GM21717 (cell line): ENCODE measurements at regions not wholly inside any gene's neighbourhood (a gene's known extent, or its start where the extent isn't known, plus 50 kb on each side); places are given as distances from the start of the nearest gene placed in this dataset.

Experiments used
- ATAC-seq: cut with Tn5 transposase; IDR thresholded peaks from one replicate; pipeline ENCODE4 v1.9.1; 2021; ENCODE audit warnings: mild to moderate bottlenecking, moderate library complexity; ENCODE audit not compliant: unreplicated experiment

DNA sequence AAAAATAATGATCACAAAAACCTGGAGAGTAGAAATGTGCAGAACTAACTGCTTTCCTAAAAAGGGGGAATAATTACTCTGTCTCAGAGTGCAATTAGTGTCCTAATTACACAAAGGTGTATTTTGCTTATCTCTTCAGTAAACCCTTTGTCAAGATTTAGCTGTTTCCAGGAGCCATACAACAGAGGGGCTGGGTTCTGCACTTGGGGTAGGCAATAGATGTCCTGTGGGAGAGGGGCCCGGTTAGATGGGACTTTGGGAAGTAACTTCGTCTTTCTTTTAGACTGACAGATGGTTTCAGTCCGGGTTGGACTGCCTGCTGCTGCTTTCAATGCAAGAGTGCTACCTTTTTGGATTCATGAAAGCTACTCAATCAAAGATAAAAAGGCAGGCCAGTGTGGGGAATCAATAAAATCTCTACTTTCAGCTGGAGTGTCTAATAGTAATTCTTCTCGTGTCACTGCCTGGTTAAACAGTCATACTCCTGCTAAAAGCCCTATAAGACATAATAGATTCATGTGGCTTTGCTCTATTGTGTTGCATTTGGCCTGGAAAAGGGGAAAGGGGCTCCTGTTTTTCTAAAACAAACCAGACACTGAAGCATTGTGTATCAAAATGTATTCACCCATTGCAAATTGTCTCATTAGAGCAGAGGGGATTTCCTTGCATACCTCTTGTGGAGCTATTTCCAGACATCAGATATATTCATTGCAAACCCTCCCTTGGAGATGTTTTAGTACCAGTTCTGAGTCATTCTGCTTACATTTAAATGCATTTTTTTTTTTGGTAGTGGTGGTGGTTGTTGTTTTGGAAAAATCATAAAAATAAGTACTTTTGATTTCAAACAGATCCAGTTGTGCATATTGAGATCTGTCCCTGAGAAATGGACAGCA lies 83.3 kb upstream of the PCDH8 start:
- ATAC-seq, result no peak

- no peak for ATAC-seq
Measured at GRCh38 chr13:52931131-52931530, 82.7 kb upstream of the PCDH8 start.

- no peak for ATAC-seq
Measured at GRCh38 chr13:52929846-52930245, 81.4 kb upstream of the PCDH8 start.

- no peak for ATAC-seq
Measured at GRCh38 chr13:52926971-52927370, 78.5 kb upstream of the PCDH8 start.

DNA sequence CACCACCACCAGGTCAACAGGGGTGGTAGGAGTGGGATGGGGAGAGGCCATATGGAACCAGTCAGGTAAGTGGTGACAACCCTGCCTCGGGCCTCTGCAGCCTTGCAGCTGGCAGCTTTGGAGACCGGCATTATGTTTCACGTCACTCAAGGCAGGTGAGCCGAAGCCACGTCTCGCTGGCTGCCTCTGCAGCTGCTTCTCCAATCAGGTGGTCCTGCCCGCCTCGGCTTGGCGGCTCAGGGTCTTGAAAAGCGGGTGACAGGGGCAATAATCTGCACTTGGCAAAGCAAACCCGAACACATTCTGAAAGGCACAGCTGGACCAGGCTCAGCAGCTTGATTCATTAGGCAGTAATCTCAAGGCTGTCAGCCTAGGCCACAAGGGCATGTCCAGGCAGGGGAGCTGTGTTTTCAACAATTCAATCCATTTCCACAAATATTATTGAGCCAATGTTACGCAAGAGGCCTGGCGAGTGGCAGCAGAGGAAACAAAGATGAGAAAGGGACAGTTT lies 77.4 kb upstream of the PCDH8 start:
- ATAC-seq, result no peak

DNA sequence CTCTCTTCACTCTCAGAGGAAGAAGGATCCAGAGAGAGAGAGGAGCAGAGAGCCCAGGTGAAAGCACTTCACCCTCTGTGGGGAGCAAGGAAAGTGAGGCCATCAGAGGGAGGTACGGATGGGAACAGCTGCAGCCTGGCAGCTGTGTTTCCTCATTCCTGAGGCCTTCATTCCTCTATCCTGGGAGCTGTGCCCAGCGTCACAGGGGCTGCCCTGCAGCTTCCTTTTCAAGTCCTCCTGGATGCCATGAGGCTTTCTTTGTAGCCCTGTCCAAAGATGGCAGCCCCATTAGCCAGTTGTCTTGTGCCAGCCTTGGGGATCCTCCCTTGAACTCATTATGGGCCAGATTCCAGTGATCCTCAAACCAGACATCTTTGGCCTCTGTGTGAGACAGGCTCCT lies 76.8 kb upstream of the PCDH8 start:
- ATAC-seq, result no peak

DNA sequence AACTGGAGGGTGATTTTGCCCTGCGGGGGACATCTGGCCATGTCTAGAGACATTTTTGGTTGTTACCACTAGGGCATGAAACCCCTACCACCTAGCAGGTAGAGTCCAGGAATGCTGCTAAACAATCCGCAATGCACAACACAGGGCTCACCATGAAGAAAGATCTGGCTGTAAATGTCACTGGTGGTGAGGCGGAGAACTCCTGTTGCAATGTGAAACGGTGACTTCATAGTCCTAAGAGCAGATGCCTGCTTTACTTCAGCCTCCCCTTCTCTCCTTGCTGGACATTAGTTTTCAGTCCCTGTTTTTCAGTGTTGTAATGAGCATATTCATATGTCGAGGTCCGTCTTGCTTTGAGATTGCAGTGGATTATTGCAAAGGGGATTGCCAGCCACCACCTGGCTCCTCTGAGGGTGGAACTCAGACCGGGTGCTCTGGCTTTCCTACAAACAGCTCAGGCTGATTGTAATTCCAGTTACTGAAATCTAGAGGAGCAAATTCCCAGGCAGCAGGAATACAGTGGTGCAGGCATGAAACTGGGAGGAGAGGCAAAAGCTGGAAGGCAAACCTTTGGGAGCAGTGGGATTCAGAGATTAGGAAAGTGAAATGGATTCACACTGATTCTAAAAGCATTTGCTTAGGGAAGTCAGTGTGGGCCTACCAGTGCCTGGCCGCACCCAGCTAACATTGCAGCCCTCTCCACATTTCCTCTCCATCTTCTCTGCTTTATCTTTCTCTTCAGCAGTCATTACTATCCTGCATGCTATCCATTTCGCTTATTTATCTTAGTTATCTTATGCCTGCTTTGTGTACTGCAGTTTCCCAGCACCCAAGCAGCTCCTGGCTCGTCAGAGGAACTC lies 76.1 kb upstream of the PCDH8 start:
- no peak for ATAC-seq

DNA sequence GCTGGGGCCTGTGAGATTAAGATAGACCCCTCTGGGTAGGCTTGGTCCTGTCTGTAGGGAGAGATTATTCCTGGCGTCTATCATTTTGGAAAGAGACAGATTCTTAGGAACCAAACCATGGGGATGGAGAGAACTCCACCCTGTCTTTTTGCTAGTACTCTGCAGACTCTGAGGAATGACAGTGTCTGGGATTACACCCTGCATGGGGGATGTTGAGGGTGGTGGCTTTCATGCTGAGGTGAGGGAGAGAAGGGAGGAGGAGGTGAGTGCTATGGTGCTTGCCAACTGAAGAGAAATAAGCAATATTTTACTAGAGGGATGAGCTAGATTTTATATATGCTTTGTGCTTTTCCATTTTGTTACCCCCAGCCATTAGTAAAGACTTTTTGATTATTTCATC lies 74.5 kb upstream of the PCDH8 start:
- ATAC-seq, result no peak

DNA sequence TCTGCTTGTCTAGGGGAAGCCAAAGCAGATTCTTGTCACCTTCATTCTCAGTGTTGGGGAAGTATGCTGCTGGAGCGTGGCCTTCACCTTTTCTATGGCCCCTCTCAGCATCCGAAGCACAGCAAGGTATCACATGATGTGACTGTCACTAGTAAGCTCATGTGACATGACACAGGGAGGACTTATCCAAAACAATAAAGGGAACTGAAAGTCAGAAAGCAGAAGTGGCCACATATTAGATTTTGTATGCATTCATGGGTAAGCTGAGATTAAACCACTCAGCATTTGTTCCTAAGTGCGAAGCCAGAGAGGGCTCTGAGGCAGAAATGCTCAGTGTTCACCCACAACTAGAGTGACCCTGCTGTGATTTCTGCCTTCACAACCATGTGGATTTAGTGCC lies 72.8 kb upstream of the PCDH8 start:
- ATAC-seq, result peak; percentile 99

DNA sequence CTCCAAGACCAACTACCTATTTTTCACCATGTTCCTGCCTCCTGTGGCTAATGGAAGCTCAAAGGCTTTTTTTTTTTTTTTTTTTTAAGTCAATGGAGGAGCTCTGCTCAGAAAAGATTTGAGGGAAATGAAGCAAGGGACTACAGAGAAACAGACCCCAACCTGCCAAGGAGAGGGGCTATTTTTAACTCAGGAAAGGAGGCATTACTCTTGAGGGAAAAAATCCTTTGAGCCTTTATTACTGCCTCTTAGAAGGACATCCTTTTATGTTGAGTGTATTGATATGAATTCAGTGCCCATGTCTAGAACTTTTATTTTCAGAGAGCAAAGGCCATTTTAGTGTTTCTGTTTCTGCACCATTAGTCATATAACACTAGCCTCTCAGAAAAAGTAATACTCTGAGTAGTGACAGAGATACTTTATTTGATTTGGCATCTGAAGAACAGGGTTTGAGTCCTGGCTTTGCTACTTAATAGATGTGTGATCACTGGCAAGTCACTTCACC lies 68.1 kb upstream of the PCDH8 start:
- no peak for ATAC-seq

DNA sequence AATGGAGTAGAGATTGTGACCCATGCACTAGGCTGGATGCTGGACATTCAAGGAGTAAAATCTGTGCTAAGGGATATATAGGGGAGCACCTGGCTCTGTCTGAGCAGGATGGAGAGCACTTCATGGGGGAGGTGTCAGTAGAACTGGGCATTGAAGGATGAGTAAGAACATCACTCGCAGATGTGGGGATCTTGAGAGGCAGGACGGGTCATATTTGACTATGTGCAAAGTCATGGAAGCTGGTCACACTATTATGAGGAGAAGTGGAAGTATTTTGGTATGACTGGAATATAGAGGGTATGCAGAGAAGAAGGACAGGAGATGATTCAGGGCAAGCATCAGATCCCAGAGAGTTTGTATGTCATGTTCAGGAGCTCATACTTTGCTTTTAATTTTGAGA lies 62.9 kb upstream of the PCDH8 start:
- no peak for ATAC-seq

DNA sequence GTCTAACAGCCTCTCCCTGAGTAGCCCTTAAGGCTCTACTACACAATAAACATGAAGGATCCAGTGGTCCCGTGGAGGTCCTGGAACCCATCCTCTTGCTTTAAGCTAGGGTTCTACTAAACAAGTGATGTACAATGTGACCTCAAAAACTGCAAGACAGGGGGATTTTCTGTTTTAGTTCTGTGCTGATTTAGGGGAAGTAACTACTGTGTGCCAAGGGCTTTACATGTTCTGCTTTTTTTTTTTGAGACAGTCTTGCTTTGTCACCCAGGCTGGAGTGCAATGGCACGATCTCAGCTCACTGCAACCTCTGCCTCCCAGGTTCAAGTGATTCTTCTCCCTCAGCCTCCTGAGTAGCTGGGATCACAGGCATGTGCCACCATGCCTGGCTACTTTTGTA lies 61.9 kb upstream of the PCDH8 start:
- peak; percentile 67 for ATAC-seq

- ATAC-seq, result no peak
Measured at GRCh38 chr13:52906122-52906903, 57.9 kb upstream of the PCDH8 start.

DNA sequence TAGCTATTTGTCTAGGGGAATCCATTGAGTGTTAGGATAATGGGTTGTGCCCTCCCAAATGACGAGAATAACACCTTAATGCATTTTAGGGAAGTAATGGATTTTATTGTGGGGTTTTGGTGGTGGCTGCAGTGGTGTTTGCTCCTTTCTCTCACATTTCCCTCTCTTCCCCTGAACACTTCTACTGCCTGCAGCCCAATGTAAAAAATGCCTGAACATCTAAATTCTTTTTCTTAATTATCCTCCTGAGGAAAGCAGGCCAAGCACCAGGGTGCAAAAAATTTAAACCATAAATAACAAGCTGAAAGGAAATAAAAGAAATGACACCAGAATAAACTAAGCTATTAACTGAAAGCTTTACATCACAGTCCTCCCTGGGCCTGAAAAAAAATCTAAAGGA lies 57.3 kb upstream of the PCDH8 start:
- no peak for ATAC-seq

DNA sequence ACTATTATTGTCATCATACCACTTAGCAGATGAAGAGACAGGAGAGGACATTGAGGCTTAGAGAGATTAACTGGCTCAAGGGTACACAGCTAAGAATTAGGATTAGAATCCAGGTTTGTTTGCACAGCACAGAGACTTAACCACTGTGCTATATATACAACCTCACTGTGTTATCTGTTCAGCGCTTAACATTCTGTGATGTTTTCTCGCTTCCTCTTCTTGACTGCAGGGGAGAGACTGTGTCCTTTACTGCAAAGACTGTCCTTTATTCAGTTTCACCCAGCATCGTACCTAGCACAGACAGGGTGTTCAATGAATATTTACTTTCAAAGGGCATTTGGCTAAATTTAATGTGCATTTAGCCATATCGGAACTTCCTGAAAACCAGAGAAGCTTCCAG lies 54.9 kb upstream of the PCDH8 start:
- ATAC-seq, result peak; percentile 99

GRCh38 chr13:52899206-52899605 lies 50.8 kb upstream of the PCDH8 start:
- no peak for ATAC-seq
